Liver (tissue), 8 donors: ENCODE measurements at regions not wholly inside any gene's neighbourhood (a gene's known extent, or its start where the extent isn't known, plus 50 kb on each side); places are given as distances from the start of the nearest gene placed in this dataset.

Experiments
- DNase-seq: peaks from one replicate; pipeline ENCODE4 v3.0.0-alpha.2; 2017; ENCODE audit warnings: low spot score
- H3K27ac ChIP-seq, 2 donors: one replicate each; pipeline ENCODE4 v1.7.0; 2013; ENCODE audit warnings: inconsistent platforms in 2 of 2, low read length in 2 of 2, control low read depth in 1 of 2, low read depth in 1 of 2, mild to moderate bottlenecking in 1 of 2
- H3K27me3 ChIP-seq, 4 donors: one replicate each; pipeline versions ENCODE4 v1.6.1 to v1.7.0; 2013; ENCODE audit warnings: low read length in 3 of 4, inconsistent platforms in 1 of 4, mild to moderate bottlenecking in 1 of 4, moderate library complexity in 1 of 4; ENCODE audit not compliant: control insufficient read depth in 4 of 4, insufficient read depth in 4 of 4
- H3K36me3 ChIP-seq, 4 donors: one replicate each; pipeline versions ENCODE4 v1.6.1 to v1.7.0; 2013; ENCODE audit warnings: low read length in 3 of 4, mild to moderate bottlenecking in 3 of 4, low read depth in 1 of 4, moderate library complexity in 1 of 4; ENCODE audit not compliant: control insufficient read depth in 4 of 4, insufficient read depth in 3 of 4
- H3K4me1 ChIP-seq, 4 donors: one replicate each; pipeline versions ENCODE4 v1.6.1 to v1.7.0; 2013; ENCODE audit warnings: low read length in 3 of 4, mild to moderate bottlenecking in 3 of 4, moderate library complexity in 1 of 4; ENCODE audit not compliant: control insufficient read depth in 4 of 4, insufficient read depth in 4 of 4
- H3K4me3 ChIP-seq, 3 donors: one replicate each; pipeline versions ENCODE4 v1.6.1 to v1.7.0; 2013; ENCODE audit warnings: low read length in 3 of 3, control low read depth in 1 of 3, low read depth in 1 of 3, mild to moderate bottlenecking in 1 of 3
- H3K9ac ChIP-seq, 2 donors: one replicate each; pipeline ENCODE4 v1.7.0; 2013; ENCODE audit warnings: low read length in 2 of 2, mild to moderate bottlenecking in 2 of 2, moderate library complexity in 2 of 2, control low read depth in 1 of 2, low read depth in 1 of 2
- H3K9me3 ChIP-seq, 4 donors: one replicate each; pipeline versions ENCODE4 v1.6.1 to v1.7.0; 2013; ENCODE audit warnings: low read length in 3 of 4; ENCODE audit not compliant: control insufficient read depth in 4 of 4
- EGR1 ChIP-seq, 2 donors: IDR thresholded peaks; 2 replicates each; pipeline ENCODE4 v1.6.1; 2016 to 2018; ENCODE audit warnings: antibody characterized with exemption in 2 of 2, low read depth in 2 of 2
- FOXA1 ChIP-seq: IDR thresholded peaks from 2 replicates; pipeline ENCODE4 v1.6.1; 2016; ENCODE audit warnings: antibody characterized with exemption
- FOXA2 ChIP-seq: IDR thresholded peaks from 2 replicates; pipeline ENCODE4 v1.6.1; 2016; ENCODE audit warnings: antibody characterized with exemption
- GABPA ChIP-seq, 2 donors: IDR thresholded peaks in 1 of 2; conservative IDR thresholded peaks in 1 of 2; 2 replicates each; pipeline ENCODE4 v1.6.1; 2016; ENCODE audit warnings: antibody characterized with exemption in 2 of 2, mild to moderate bottlenecking in 1 of 2, moderate library complexity in 1 of 2
- HNF4A ChIP-seq, 2 donors: conservative IDR thresholded peaks; 2 replicates each; pipeline ENCODE4 v1.6.1; 2016; ENCODE audit warnings: antibody characterized with exemption in 2 of 2, mild to moderate bottlenecking in 2 of 2
- HNF4G ChIP-seq: IDR thresholded peaks from 2 replicates; pipeline ENCODE4 v1.6.1; 2016; ENCODE audit warnings: antibody characterized with exemption
- JUND ChIP-seq, 2 donors: IDR thresholded peaks; 2 replicates each; pipeline ENCODE4 v1.6.1; 2016; ENCODE audit warnings: antibody characterized with exemption in 2 of 2
- NR2F2 ChIP-seq: IDR thresholded peaks from 2 replicates; pipeline ENCODE4 v1.6.1; 2016; ENCODE audit warnings: antibody characterized with exemption
- RAD21 ChIP-seq, 2 donors: IDR thresholded peaks; 2 replicates each; pipeline ENCODE4 v1.6.1; 2016; ENCODE audit warnings: antibody characterized with exemption in 2 of 2, mild to moderate bottlenecking in 2 of 2
- RXRA ChIP-seq, 2 donors: IDR thresholded peaks; 2 replicates each; pipeline ENCODE4 v1.6.1; 2017 to 2018; ENCODE audit warnings: antibody characterized with exemption in 2 of 2, mild to moderate bottlenecking in 1 of 2
- SP1 ChIP-seq: IDR thresholded peaks from 2 replicates; pipeline ENCODE4 v1.6.1; 2018; ENCODE audit warnings: antibody characterized with exemption, mild to moderate bottlenecking
- TAF1 ChIP-seq: conservative IDR thresholded peaks from 2 replicates; pipeline ENCODE4 v1.6.1; 2016; ENCODE audit warnings: antibody characterized with exemption, mild to moderate bottlenecking
- YY1 ChIP-seq: IDR thresholded peaks from 2 replicates; pipeline ENCODE4 v1.6.1; 2016; ENCODE audit warnings: antibody characterized with exemption, mild to moderate bottlenecking
- WGBS: extraction: QIAGEN DNeasy Blood & Tissue Kit; methylation state at CpG from one replicate; pipeline ENCODE4 v1.1.7; 2013; 5-methylcytosine and 5-hydroxymethylcytosine counted together
- TF ChIP-seq, protein P1 (sequence below): IDR thresholded peaks from 2 replicates; pipeline ENCODE4 v1.6.1; 2016; ENCODE audit warnings: antibody characterized with exemption, mild to moderate bottlenecking
- TF ChIP-seq, protein P2 (sequence below): IDR thresholded peaks from 2 replicates; pipeline ENCODE4 v1.6.1; 2016; ENCODE audit warnings: antibody characterized with exemption
- TF ChIP-seq, protein P3 (sequence below): fragments of 150-350 bp; IDR thresholded peaks from 2 replicates; pipeline ENCODE4 v1.5.1; 2017; ENCODE audit warnings: improper control_type of control experiment, low read depth, low read length; ENCODE audit not compliant: missing input control
- TF ChIP-seq, protein P4 (sequence below): IDR thresholded peaks from 2 replicates; pipeline ENCODE4 v1.6.1; 2016; ENCODE audit warnings: antibody characterized with exemption
- TF ChIP-seq, protein P5 (sequence below): IDR thresholded peaks from 2 replicates; pipeline ENCODE4 v1.6.1; 2016; ENCODE audit warnings: antibody characterized with exemption
- donor health status: healthy.
- donor health status: healthy.
- donor health status: healthy.
- donor health status: healthy.
- donor health status: healthy.

DNA sequence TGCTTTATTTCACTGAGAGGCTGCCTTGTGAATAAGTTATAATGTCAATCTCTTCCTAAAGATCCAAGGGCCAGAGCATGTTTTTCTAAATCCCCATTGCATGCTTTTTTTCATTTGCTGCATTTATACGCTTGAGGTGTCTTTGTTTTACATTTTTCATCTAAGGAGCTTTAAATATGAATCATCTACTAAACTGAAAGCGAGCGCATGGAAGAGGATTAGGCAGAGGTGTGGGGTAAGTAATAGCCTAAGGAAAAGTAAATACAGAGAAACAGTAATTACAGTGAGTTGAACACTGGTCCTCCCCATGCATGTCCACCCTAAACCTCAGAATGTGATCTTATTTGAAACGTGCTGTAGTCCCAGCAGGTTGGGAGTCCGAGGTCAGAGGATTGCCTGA is 76.4 kb upstream of the METAP2 start:
- Histone ChIP-seq H3K4me1 (peaks cover 2 to 8% (median 3%) of the 10 kb centered on the region in 4 donors), H3K4me3 (no peak overlapping the region), H3K9me3 (no peaks in the 10 kb centered on the region), H3K36me3 (no peaks in the 10 kb centered on the region), H3K27me3 (no peaks in the 10 kb centered on the region), H3K9ac (no peak overlapping the region), H3K27ac (no peak overlapping the region)
- 92% methylated on average over 5 of the region's 5 CpGs for WGBS
- TF ChIP-seq, protein P1, sequence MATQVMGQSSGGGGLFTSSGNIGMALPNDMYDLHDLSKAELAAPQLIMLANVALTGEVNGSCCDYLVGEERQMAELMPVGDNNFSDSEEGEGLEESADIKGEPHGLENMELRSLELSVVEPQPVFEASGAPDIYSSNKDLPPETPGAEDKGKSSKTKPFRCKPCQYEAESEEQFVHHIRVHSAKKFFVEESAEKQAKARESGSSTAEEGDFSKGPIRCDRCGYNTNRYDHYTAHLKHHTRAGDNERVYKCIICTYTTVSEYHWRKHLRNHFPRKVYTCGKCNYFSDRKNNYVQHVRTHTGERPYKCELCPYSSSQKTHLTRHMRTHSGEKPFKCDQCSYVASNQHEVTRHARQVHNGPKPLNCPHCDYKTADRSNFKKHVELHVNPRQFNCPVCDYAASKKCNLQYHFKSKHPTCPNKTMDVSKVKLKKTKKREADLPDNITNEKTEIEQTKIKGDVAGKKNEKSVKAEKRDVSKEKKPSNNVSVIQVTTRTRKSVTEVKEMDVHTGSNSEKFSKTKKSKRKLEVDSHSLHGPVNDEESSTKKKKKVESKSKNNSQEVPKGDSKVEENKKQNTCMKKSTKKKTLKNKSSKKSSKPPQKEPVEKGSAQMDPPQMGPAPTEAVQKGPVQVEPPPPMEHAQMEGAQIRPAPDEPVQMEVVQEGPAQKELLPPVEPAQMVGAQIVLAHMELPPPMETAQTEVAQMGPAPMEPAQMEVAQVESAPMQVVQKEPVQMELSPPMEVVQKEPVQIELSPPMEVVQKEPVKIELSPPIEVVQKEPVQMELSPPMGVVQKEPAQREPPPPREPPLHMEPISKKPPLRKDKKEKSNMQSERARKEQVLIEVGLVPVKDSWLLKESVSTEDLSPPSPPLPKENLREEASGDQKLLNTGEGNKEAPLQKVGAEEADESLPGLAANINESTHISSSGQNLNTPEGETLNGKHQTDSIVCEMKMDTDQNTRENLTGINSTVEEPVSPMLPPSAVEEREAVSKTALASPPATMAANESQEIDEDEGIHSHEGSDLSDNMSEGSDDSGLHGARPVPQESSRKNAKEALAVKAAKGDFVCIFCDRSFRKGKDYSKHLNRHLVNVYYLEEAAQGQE = no peak
- DNase-seq = no peak

DNA sequence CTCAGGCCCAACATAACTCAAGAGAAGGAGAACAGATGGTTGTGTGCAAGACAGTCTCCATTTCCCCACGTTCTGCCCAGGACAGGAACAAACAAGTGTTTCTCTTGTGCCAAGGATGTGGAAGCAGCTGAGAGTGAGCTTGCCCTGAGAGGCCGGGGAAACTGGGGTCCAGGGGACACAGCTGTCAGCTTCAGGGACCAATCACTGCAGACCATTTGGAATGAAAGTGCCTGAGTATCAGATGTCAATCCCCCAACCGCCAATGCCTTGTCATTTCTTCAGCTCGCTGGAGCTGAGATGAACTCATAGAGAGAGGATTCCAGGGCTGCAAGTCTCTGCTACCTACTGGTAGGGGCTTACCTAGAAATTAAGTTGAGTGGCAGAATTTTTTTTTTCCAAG is 71.9 kb upstream of the METAP2 start:
- no peak for DNase-seq
- Histone ChIP-seq H3K27me3 (no peaks in the 10 kb centered on the region), H3K27ac (no peak overlapping the region), H3K4me1 (peaks cover 0 to 2% (median under 1%) of the 10 kb centered on the region in 4 donors), H3K9ac (no peak overlapping the region), H3K4me3 (no peak overlapping the region), H3K9me3 (no peaks in the 10 kb centered on the region), H3K36me3 (no peaks in the 10 kb centered on the region)
- WGBS = 55% methylated on average over 4 of the region's 4 CpGs
- no peak for TF ChIP-seq YY1
- TF ChIP-seq HNF4G = no peak

DNA sequence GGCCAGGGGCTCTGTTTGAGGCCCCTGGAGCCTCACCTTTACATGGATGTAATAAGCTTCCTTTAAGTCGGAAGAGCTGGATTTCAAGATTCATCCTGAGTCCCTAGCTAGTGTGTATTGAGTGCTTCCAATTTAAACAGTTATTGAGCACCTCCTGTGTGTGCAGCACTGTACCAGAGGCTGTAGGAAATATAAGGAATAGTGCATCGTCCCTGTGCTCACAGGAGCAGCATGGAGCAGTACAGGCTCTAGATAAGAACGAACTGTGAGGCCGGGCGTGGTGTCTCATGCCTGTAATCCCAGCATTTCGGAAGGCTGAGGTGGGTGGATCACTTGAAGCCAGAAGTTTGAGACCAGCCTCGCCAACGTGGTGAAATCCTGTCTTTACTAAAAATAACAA is 65.8 kb upstream of the METAP2 start:
- no peak for DNase-seq
- Histone ChIP-seq H3K9ac (no peak overlapping the region), H3K27me3 (no peaks in the 10 kb centered on the region), H3K9me3 (no peaks in the 10 kb centered on the region), H3K36me3 (no peaks in the 10 kb centered on the region), H3K27ac (no peak overlapping the region), H3K4me1 (no peaks in the 10 kb centered on the region), H3K4me3 (no peak overlapping the region)
- TF ChIP-seq TAF1 (no peak), HNF4A (conservative IDR thresholded peaks at IDR 0.05) (no peak), JUND (IDR thresholded peaks at IDR 0.05) (no peak), EGR1 (IDR thresholded peaks at IDR 0.05; ENCODE audit: low read depth in 2 of 2) (no peak), NR2F2 (no peak), FOXA1 (no peak), FOXA2 (no peak), RAD21 (IDR thresholded peaks at IDR 0.05) (no peak), SP1 (no peak), GABPA (IDR thresholded peaks at IDR 0.05 in 1 of 2, conservative IDR thresholded peaks at IDR 0.05 in 1 of 2) (no peak), HNF4G (no peak), RXRA (IDR thresholded peaks at IDR 0.05) (no peak), YY1 (no peak)
- TF ChIP-seq, protein P2, sequence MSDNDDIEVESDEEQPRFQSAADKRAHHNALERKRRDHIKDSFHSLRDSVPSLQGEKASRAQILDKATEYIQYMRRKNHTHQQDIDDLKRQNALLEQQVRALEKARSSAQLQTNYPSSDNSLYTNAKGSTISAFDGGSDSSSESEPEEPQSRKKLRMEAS = no peak
- TF ChIP-seq, protein P1 = no peak
- TF ChIP-seq, protein P3, sequence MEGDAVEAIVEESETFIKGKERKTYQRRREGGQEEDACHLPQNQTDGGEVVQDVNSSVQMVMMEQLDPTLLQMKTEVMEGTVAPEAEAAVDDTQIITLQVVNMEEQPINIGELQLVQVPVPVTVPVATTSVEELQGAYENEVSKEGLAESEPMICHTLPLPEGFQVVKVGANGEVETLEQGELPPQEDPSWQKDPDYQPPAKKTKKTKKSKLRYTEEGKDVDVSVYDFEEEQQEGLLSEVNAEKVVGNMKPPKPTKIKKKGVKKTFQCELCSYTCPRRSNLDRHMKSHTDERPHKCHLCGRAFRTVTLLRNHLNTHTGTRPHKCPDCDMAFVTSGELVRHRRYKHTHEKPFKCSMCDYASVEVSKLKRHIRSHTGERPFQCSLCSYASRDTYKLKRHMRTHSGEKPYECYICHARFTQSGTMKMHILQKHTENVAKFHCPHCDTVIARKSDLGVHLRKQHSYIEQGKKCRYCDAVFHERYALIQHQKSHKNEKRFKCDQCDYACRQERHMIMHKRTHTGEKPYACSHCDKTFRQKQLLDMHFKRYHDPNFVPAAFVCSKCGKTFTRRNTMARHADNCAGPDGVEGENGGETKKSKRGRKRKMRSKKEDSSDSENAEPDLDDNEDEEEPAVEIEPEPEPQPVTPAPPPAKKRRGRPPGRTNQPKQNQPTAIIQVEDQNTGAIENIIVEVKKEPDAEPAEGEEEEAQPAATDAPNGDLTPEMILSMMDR = no peak
- TF ChIP-seq, protein P4, sequence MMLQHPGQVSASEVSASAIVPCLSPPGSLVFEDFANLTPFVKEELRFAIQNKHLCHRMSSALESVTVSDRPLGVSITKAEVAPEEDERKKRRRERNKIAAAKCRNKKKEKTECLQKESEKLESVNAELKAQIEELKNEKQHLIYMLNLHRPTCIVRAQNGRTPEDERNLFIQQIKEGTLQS = no peak
- TF ChIP-seq, protein P5, sequence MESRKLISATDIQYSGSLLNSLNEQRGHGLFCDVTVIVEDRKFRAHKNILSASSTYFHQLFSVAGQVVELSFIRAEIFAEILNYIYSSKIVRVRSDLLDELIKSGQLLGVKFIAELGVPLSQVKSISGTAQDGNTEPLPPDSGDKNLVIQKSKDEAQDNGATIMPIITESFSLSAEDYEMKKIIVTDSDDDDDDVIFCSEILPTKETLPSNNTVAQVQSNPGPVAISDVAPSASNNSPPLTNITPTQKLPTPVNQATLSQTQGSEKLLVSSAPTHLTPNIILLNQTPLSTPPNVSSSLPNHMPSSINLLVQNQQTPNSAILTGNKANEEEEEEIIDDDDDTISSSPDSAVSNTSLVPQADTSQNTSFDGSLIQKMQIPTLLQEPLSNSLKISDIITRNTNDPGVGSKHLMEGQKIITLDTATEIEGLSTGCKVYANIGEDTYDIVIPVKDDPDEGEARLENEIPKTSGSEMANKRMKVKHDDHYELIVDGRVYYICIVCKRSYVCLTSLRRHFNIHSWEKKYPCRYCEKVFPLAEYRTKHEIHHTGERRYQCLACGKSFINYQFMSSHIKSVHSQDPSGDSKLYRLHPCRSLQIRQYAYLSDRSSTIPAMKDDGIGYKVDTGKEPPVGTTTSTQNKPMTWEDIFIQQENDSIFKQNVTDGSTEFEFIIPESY = no peak
- WGBS = 83% methylated on average over 8 of the region's 8 CpGs
